ENCODE measurements at regions not wholly inside any gene's neighbourhood (a gene's known extent, or its start where the extent isn't known, plus 50 kb on each side); places are given as distances from the start of the nearest gene placed in this dataset.

- DNase-seq, result no peak
These were observed 240.1 kb upstream of the HDAC4 start for GRCh38 chr2:239640676-239641578.

DNA sequence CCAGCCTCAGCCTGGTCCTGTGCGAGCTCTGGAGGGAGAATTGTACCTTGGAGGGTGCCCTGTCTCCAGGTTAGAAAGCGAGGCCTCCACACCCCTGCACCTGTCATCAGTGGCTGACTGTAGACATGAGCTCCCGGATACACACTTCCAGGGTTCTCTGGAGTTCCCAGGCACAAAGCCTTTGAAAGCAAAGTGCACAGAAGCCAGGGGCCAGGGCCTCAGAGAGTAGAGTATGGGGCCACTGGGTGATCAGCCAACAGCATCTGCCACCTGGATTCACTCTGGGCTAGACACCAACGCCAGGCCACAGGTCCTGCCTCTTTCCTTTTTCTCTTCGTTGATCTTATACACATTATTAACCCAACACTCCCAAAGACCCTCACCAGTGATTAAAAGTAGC, 239.4 kb upstream of the HDAC4 start:
- no peak for DNase-seq

DNA sequence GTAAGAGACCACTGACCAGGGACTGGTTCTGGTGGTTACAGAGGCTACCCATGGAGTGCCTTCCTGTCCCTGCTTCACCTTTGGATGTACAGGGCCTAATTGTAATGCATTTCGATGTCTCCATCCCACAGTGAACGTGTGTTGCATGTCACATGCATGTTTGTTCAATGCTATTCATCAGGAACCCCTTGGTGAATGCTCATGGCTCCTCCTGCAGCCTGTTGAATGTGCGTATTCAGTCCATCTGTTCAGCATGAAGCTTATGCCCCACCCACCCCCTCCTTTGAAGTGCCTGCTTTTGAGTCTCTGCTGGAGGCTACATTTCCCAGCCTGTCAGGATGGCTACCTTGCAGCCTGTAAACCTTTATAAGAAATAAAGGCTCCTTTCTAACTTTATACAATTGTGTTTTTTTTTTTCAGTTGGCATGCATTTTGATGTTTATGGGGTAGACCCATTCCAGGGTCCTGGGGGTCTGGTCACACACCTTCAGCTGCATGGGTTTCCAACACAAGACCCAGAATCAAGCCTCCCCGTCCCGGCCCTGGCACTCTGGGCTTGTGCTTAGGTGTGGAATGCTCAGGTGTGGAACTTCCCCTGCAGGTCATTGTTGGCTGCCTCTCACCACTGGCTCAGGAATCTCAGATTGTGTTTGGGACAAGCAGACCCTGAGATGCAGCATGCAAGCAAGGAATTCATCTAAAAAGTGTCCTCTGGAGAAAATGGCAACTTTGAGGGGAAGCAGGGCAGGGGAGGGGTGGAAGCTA, 238.8 kb upstream of the HDAC4 start:
- DNase-seq, result no peak

GRCh38 chr2:239638376-239638775, 237.6 kb upstream of the HDAC4 start:
- no peak for DNase-seq

DNA sequence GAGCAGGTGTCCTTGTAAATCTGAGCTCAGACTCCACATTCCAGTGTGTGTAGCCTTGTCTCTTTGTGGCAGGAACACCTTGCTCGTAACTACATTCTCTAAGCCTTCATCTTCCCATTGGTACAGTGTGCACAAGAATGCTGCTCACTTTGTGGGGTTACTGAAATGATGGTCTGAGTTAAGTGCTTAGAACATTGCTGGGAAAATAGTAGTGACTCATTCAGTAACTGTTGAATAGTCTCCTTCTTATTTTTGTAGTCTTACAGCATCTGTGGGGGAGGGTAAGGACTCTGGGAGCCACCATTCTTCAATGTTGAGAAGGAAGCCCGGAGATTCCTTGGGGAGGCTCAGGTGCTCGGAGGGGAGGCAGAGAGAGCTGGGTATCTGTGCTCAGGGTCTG, 236.0 kb upstream of the HDAC4 start:
- no peak for DNase-seq

GRCh38 chr2:239634769-239635168, 233.9 kb upstream of the HDAC4 start:
- no peak for DNase-seq

GRCh38 chr2:239630618-239631286, 229.9 kb upstream of the HDAC4 start:
- DNase-seq, result no peak

DNA sequence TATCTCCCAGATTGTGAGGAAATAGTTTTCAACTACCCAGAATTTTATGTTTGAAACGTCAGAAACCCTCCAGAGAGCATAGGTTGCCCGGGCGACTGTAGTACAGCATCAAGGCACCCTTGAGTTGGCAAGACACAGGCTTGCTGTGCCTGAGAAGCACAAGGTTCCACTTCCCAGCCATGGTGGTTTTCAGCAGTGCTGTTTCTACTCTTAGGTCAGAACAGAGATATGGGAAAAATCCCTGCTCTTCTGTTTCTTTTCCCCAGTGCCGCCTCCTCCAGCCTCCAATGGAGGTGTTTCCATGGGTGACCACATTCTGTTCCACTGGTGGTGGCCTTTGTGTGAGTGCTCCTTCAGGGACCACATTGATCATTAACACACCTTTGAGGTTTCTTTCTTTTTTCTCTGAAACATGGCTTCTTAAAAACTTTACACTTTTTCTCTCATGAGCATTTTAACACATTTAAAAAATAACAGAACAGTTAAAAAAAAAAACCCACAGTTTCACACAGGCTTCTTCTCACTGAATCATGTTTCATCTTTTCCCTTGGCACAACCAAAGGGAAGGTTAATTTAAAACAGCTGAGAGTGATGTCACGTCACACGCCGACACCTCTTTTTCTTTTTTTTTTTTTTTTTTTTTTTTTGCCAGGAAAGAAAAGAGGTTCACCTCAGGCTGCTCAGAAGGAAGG, 229.3 kb upstream of the HDAC4 start:
- no peak for DNase-seq

DNA sequence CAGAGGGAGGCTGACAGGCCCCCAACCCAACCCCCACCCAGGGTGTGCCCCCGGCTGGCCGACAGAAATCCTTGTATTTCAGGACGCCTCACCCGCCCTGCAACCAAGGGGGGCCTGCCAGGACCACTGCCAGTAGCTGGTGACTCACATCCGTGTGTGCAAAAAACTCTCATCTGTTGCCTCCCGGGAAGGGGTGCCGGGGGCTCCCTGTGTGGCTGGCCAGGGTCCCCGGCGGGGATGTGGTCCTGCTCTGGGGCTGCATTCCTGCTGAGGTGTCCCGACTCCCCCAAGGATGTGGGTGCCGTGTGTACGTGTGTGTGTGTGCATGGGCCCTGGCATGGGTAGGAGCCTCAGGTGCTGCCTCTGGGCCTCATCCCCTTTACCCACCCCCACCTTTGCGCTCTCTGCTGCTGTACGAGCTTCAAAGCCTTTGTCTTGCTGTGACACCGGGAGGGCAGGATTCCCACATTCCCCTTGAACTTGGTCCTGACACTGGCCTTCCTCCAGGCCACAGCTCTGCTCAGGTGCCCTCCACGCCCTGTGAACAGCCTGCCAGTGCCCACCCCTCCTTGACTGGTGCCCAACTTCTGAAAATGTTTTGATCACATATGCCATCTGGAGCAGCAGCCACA, 226.3 kb upstream of the HDAC4 start:
- DNase-seq, result no peak

DNA sequence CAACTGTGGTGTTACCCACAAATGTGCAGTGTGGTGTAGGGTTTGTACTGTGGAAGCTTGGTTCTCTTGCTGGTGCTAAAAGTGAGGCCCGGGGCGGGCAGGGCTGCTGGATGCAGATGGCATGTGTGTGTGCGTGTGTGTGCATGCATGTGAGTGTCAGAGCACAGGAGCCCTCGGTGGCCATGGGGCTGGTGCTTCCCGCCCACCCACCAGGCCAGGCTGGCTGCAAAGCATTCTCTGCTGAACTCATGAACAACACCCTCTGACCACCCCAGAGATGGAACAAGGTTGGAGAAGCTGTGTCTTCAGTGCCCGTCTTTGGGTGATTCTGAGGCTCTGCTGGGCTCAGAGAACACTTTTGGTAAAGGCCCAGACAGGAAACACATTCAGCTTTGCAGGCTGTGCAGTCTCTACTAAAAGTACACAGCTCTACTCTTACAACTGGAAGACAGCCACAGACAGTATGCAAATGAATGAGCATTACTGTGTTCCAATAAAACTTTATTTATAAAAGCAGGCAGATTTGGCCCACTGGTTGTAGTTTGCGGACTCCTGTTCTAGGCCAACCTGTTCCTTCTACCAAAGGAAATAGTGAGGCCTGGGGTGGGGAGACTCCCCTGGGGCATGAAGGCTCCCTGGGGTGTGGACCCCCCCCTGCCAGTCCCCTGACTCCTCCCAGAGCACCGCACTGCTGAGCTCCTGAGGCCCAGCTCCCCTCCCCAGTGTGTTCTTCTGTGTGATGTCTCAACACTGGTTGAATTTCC, 225.3 kb upstream of the HDAC4 start:
- DNase-seq, result no peak

GRCh38 chr2:239625156-239625845, 224.5 kb upstream of the HDAC4 start:
- no peak for DNase-seq

DNA sequence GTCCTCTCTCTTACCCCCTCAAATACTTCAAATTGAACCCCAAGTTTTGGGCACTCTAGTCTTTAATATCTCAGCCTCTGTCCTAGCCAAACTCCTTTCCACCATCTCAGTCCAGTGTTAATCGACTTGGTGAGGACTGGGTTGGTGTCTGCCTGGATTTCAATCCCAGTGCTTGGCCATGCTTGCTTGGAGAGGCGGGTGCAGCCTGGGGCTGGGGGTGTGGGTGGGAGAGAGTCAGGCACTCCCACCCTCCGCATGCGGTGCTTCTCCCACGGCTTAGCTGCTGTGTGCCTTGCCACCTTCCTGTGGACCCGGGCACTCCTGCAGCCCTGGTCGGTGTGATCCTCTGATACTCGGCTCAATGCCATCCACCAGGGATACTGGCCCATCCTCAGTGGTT, 220.8 kb upstream of the HDAC4 start:
- no peak for DNase-seq

DNA sequence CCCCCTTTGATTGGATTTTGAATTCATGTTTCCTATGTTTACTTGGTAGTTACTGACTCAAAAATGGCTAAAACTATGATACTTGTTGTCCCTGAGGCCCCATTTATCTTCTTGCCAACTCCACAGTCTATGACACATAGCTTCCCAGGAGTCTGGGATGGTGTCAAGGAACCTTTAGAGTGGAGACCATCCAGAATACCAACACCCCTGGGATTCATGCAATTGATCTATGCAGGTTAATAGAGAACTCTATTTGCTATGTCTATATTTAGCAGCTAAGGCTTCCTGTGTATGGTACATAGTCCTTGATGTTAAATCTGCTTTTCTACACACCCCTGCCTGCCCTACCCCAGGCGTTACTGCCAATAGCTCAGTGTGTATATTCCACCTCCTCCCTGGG, 218.5 kb upstream of the HDAC4 start:
- no peak for DNase-seq

DNA sequence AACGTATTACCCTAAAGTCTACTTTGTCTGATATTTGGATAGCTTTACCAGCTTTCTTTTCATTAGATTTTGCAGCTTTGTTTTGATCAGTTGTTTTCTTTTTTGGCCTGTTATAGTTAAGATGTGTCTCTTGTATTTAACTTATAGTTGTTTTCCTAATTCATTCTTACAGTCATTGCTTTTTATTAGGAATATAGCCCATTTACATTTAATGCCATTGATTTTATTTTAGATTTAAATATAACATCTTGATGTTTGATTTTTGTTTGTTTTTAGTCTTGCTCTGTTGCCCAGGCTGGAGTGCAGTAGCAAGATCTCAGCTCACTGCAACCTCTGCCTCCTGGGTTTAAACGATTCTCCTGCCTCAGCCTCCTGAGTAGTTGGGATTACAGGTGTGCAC, 215.9 kb upstream of the HDAC4 start:
- no peak for DNase-seq

DNA sequence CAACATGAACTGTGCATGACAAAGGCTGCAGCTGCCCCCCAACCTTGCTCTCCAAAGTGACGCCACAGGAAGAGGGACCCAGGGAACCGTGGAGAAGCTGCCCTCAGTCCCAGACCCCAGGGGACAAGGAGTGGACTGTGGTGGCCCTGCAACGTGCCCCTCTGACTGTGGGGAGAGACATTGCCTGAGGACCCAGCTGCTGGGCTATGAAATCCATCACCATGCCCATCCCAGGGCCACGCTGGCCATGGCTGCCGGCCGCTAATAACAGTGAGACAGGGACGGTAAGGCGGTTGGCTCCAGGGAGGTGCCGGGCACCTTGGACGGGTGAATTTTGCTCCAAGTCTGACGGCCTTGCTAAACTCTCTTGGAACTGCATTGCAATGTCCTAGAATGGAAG, 211.3 kb upstream of the HDAC4 start:
- no peak for DNase-seq

DNA sequence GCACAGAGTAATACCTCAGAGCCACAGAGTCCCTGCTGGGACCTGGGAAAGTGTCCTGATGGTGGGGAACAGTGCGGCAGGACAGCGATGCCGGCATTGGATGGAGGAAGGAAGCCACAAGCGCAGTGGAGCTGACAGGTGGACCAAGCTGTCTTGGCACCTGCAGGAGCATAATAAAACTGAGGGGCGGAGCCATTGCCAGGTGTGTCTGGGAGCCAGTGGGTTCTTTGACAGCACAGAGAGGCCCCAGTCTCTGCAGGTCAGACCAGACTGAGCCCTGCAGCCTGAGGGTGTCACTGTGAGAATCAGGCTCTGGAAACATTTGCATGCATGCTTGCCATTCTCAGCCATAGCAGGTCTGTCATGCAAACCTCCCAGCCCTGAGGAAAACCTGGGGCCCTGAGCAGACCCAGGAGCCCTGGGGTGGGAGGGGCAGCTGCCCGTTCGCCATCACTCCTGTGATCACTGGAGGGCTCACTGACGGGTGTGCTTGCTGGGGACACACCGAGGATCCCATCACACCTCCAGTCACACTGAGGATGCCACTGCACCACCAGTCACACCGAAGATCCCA, 210.5 kb upstream of the HDAC4 start:
- no peak for DNase-seq

- DNase-seq, result no peak
These were observed 209.8 kb upstream of the HDAC4 start for GRCh38 chr2:239610457-239611221.

- DNase-seq, result no peak
These were observed 208.9 kb upstream of the HDAC4 start for GRCh38 chr2:239609607-239610310.

DNA sequence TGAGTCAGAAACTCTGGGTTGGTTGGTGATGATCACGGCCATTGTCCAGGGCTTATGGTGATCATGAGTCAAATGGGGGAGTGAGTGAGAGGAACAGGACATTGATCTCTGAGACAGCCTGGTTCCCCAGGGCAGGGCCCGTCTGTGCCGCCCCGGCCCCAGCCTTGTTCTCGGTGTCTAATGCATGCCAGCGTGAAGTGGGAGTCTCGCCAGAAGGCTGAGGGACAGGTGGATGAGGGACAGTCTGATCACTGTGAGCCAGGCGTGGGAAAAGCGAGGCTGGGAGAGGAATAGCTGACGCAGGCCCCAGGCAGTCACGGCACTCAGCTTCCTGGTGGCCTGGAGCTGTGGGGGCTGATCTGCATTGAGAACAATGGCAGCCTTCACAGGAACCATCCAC, 208.3 kb upstream of the HDAC4 start:
- DNase-seq, result no peak

Measured in hippocampal formation (tissue), 2 donors.